ENCODE measurements at regions not wholly inside any gene's neighbourhood (a gene's known extent, or its start where the extent isn't known, plus 50 kb on each side); places are given as distances from the start of the nearest gene placed in this dataset.

GRCh38 chr14:21735639-21736307 is 62.2 kb upstream of the OR4E1 start:
- H3K9me3 ChIP-seq, result no peaks in the 10 kb centered on the region
- TF ChIP-seq CTCF (IDR thresholded peaks at IDR 0.05), result no peak
- no peak for DNase-seq
- H3K27me3 ChIP-seq, result no peaks in the 10 kb centered on the region
- H3K36me3 ChIP-seq, result no peaks in the 10 kb centered on the region
- H3K27ac ChIP-seq, result no peak overlapping the region
- no peaks in the 10 kb centered on the region for H3K4me1 ChIP-seq
- intact Hi-C loops (cut with DNase I; ENCODE audit: low total_unique reads), result no loop called here
- H3K4me3 ChIP-seq, result no peak overlapping the region

GRCh38 chr14:21735200-21735599 is 61.6 kb upstream of the OR4E1 start:
- no peaks in the 10 kb centered on the region for H3K9me3 ChIP-seq
- H3K4me1 ChIP-seq, result no peaks in the 10 kb centered on the region
- no peak overlapping the region for H3K4me3 ChIP-seq
- no peak overlapping the region for H3K27ac ChIP-seq
- no peak for DNase-seq
- no peaks in the 10 kb centered on the region for H3K27me3 ChIP-seq
- H3K36me3 ChIP-seq, result no peaks in the 10 kb centered on the region
- TF ChIP-seq CTCF (IDR thresholded peaks at IDR 0.05), result no peak
- intact Hi-C loops (cut with DNase I; ENCODE audit: low total_unique reads), result no loop called here

- Histone ChIP-seq H3K27me3 (no peaks in the 10 kb centered on the region), H3K4me3 (no peak overlapping the region), H3K9me3 (no peaks in the 10 kb centered on the region), H3K36me3 (no peaks in the 10 kb centered on the region), H3K4me1 (no peaks in the 10 kb centered on the region), H3K27ac (no peak overlapping the region)
- intact Hi-C loops (cut with DNase I; ENCODE audit: low total_unique reads), result no loop called here
- no peak for DNase-seq
- TF ChIP-seq CTCF (IDR thresholded peaks at IDR 0.05), result no peak
Observed at GRCh38 chr14:21734457-21735074, 60.9 kb upstream of the OR4E1 start.

- Histone ChIP-seq H3K27ac (no peak overlapping the region), H3K27me3 (no peaks in the 10 kb centered on the region), H3K36me3 (no peaks in the 10 kb centered on the region), H3K9me3 (no peaks in the 10 kb centered on the region), H3K4me1 (no peaks in the 10 kb centered on the region), H3K4me3 (no peak overlapping the region)
- no peak for TF ChIP-seq CTCF (IDR thresholded peaks at IDR 0.05)
- no peak for DNase-seq
- intact Hi-C loops (cut with DNase I; ENCODE audit: low total_unique reads), result no loop called here
Observed at GRCh38 chr14:21729703-21730233, 56.1 kb upstream of the OR4E1 start.

- TF ChIP-seq CTCF (IDR thresholded peaks at IDR 0.05), result no peak
- H3K4me3 ChIP-seq, result no peak overlapping the region
- H3K9me3 ChIP-seq, result no peaks in the 10 kb centered on the region
- intact Hi-C loops (cut with DNase I; ENCODE audit: low total_unique reads), result no loop called here
- H3K36me3 ChIP-seq, result no peaks in the 10 kb centered on the region
- DNase-seq, result no peak
- H3K27me3 ChIP-seq, result no peaks in the 10 kb centered on the region
- H3K4me1 ChIP-seq, result no peaks in the 10 kb centered on the region
- H3K27ac ChIP-seq, result no peak overlapping the region
Observed at GRCh38 chr14:21725250-21725649, 51.6 kb upstream of the OR4E1 start.
